ENCODE measurements at regions not wholly inside any gene's neighbourhood (a gene's known extent, or its start where the extent isn't known, plus 50 kb on each side); places are given as distances from the start of the nearest gene placed in this dataset.

DNA sequence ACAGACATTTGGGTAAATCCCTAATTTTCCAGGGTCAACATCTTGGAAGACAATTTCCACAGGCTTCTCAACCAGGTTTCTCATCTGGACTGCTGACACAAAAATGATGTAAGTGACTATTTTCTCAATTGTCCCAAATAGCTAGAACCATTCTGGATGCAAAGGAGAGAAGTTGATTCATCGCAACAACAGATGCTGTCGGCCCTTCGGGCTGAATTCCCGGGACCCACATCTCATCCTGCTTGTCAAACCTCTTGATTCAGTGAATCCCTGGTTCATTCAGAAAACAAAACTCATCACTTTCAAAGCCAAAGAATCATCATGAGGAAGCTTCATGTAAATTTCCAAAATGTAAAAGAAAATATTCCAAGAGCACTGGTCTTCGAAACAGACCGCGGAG lies 251.8 kb downstream of the NPHP4 start:
- TF ChIP-seq, protein P1, sequence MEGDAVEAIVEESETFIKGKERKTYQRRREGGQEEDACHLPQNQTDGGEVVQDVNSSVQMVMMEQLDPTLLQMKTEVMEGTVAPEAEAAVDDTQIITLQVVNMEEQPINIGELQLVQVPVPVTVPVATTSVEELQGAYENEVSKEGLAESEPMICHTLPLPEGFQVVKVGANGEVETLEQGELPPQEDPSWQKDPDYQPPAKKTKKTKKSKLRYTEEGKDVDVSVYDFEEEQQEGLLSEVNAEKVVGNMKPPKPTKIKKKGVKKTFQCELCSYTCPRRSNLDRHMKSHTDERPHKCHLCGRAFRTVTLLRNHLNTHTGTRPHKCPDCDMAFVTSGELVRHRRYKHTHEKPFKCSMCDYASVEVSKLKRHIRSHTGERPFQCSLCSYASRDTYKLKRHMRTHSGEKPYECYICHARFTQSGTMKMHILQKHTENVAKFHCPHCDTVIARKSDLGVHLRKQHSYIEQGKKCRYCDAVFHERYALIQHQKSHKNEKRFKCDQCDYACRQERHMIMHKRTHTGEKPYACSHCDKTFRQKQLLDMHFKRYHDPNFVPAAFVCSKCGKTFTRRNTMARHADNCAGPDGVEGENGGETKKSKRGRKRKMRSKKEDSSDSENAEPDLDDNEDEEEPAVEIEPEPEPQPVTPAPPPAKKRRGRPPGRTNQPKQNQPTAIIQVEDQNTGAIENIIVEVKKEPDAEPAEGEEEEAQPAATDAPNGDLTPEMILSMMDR (IDR thresholded peaks at IDR 0.05): no peak
- TF ChIP-seq JUN (CRISPR knock-in tag; IDR thresholded peaks at IDR 0.05) (no peak), MXD4 (CRISPR knock-in tag; IDR thresholded peaks at IDR 0.05; ENCODE audit: borderline replicate concordance) (no peak), NR2C2 (CRISPR knock-in tag; IDR thresholded peaks at IDR 0.05) (no peak), CREB1 (CRISPR knock-in tag; IDR thresholded peaks at IDR 0.05) (no peak), FOXK1 (CRISPR knock-in tag; IDR thresholded peaks at IDR 0.05) (no peak)
- TF ChIP-seq, protein P2, sequence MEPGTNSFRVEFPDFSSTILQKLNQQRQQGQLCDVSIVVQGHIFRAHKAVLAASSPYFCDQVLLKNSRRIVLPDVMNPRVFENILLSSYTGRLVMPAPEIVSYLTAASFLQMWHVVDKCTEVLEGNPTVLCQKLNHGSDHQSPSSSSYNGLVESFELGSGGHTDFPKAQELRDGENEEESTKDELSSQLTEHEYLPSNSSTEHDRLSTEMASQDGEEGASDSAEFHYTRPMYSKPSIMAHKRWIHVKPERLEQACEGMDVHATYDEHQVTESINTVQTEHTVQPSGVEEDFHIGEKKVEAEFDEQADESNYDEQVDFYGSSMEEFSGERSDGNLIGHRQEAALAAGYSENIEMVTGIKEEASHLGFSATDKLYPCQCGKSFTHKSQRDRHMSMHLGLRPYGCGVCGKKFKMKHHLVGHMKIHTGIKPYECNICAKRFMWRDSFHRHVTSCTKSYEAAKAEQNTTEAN (CRISPR knock-in tag; IDR thresholded peaks at IDR 0.05): no peak
- TF ChIP-seq, protein P3, sequence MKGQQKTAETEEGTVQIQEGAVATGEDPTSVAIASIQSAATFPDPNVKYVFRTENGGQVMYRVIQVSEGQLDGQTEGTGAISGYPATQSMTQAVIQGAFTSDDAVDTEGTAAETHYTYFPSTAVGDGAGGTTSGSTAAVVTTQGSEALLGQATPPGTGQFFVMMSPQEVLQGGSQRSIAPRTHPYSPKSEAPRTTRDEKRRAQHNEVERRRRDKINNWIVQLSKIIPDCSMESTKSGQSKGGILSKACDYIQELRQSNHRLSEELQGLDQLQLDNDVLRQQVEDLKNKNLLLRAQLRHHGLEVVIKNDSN (CRISPR knock-in tag; IDR thresholded peaks at IDR 0.05): no peak

Data from WTC11 (cell line).